GM18951 (cell line): ENCODE measurements at regions not wholly inside any gene's neighbourhood (a gene's known extent, or its start where the extent isn't known, plus 50 kb on each side); places are given as distances from the start of the nearest gene placed in this dataset.

Experiments used
- POLR2A ChIP-seq: IDR thresholded peaks from 4 replicates; pipeline ENCODE4 v1.6.1; 2011; ENCODE audit warnings: mild to moderate bottlenecking; ENCODE audit not compliant: insufficient read length, insufficient read depth; ENCODE audit errors: extremely low read depth
- in situ Hi-C: fragments of 300-500 bp; cut with MboI; formaldehyde crosslinking; loops from one replicate; pipeline ENCODE4 v1.12.0; 2022; ENCODE audit warnings: low sequenced_read_pairs, mixed read lengths, inconsistent platforms; ENCODE audit not compliant: unreplicated experiment

DNA sequence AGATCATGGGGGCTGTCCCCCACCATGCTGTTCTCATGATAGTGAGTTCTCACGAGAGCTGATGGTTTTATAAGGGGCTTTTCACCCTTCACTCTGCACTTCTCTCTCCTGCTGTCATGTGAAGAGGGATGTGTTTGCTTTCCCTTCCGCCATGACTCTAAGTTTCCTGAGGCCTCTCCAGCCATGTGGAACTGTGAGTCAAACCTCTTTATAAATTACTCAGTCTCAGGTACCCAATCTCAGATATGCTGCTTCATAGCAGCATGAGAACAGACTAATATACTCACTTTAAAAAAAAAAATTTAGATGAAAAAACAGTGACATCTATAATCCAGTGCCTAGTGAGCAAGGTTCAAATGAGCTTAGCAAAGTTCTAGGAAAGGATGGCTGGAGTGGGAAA lies 135.1 kb upstream of the RAB4A start:
- in situ Hi-C loops = no loop called here
- no peak for TF ChIP-seq POLR2A

DNA sequence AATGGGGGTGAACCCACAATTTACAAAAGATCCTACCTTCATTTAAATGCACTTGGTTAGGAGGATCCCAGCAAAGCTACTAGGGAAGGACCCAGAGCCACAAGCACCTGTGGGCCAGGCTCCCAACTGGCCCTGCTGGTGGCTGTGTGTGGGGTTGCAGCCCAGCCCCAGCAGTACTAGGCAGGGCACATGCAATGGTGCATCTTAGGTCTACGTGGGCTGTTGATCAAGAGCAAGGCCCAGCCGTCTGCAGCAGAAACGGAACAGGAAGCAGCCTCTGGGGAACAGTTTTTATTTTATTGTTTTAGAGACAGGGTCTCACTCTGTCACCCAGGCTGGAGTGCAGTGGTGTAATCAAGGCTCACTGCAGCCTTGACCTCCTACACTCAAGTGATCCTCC lies 134.1 kb upstream of the RAB4A start:
- no peak for TF ChIP-seq POLR2A

DNA sequence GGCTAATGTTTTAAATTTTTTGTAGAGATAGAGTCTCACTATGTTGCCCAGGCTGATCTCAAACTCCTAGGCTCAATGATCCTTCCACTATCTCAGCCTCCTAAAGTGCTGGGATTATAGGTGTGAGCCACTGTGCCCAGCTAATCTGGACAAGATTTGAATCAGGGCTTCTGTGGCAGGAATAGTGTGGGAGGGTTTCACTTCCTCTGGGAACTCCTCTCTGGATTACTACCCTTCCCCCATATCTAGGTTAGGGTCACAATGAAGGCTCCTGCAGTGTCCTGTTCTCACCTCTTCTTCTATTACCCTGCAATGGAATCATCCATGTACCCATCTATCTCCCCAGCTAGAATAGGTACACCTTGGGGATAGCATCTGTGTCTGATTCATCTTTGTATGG lies 133.6 kb upstream of the RAB4A start:
- no peak for TF ChIP-seq POLR2A
- in situ Hi-C loops = no loop called here

More for the DNA sequence above, 134.1 kb upstream of the RAB4A start:
- in situ Hi-C loops = no loop called here

DNA sequence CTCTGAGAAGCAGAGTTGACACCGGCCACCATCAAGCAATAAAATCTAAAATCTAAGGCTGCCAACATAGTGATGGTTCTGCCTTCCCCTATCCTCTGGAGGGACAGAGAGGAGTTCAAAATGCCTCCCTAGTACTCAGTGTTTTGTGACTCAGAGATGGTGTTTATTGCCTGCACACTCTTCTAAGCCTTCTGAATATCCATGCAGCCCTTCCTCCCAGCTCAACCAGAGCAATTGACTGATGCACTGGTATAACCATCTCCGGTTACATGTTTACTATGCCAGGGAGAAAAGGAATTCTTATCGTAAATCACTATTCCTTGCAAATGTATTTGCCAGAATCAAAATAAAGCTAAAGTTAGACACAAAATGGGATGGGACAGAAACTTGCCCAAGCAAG lies 132.9 kb upstream of the RAB4A start:
- in situ Hi-C loops = no loop called here
- no peak for TF ChIP-seq POLR2A

DNA sequence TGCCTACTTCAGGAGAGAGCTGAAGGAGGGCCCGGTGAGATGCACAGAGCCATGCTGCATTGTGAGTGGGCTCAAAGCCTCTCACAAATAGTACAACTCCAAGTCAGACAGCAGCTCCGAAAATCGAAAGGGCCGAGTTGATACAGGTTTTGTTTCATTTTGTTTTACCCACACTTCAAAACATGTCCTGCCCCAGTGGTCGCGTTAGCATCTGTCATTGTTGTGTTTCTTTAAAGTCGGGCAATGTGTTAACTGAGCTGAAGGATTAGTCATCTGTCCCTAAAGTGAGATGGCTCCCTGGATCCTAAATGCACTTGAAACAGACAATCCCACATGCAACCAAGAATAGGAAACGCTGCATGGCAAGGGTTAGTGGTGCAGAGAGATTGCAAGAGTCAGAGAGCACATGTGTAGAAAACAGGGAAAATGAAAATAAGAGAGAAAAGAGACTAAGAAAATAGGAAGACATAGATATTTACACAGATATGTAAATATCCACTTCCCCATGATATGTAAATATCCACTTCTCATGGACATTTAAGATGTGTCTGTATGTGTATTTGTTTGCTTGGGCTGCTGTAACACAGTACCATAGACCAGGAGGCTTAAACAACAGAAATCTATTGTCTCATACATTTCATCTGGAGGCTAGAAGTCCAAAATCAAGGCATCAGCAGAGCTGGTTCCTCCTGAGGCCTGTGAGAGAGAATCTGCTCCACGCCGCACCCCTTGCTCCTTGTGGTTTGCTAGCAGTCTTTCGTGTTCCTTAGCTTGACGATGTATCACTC lies 131.4 kb upstream of the RAB4A start:
- no peak for TF ChIP-seq POLR2A
- in situ Hi-C loops = no loop called here

DNA sequence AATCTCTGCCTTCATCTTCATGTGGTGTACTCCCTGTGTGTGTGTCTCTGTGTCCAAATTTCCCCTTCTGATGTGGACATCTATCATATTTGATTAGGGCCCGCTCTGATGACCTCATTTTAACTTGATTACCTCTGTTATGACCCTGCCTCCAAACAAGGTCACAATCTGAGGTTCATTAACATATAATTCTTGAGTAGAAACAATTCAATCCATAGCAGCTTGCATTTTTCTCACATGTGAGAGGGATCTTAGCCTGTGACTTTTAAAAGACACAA lies 130.9 kb upstream of the RAB4A start:
- no peak for TF ChIP-seq POLR2A
- in situ Hi-C loops = no loop called here

DNA sequence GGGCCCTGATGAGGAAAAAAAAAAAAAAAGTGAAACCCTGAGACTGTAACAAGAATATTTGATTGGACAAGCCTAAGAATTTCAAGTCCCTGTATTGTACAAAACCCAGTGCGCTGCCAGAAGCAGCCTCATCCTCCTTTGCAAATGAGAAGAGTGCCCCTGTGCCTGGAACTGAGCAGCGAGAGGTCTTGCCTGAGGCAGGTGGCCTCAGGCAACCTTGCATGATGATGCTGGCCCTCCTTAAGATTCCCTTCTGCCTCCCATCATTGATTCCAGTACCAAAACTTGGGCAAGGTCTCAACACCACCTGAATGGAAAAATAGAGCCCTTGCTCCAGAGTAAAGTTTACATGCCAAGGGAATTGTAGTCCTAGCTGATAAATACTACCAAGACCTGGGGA lies 129.6 kb upstream of the RAB4A start:
- in situ Hi-C loops = no loop called here
- no peak for TF ChIP-seq POLR2A

DNA sequence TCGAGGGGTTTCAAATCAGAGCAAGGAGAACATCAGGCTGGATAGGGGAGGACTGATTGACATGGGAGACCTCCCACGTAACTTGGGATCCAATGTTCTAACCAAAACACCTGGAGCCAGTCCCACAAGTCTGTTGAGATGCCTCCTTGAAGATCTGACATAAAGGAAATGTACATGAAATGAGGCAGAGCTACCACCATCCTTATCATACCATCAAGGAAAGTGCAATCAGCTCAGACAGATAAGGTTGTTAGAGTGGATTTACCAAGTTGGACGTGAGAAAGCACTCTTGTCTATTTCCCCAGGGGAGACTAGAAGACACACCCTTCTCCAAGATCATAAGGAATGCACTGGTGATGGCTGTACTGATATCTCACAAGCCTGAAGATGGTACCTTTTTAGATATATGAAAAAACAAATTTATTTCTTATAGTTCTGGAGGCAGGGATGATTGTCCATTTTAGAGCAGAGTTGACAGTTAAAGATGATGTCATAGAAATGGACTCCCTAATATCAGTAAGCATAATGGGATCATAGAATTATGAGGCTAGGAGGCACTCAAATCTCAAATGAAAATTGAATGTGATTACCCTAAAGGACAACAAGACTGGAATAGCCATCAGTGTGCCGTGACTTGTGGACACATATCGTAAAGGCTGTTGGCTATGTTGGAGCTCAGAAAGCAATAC lies 129.1 kb upstream of the RAB4A start:
- in situ Hi-C loops = no loop called here
- no peak for TF ChIP-seq POLR2A

DNA sequence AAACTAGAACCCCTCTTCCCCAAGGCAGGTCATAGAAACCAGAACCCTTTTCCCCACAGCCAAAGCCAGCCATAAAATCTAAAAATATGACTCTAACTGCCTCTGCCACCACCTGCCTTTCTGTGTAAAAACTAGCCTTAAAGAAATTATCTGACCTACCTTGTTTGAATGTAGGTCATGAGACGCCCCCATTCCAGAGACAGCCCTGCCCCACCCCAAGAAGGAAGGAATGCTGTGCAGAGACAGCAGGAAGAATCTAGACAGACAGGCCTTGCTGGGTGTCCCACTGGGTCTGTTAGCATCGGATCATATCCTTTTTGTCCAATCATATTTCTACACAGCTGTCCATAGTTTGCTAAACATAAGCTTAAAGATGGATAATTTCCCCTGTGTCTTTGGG lies 128.4 kb upstream of the RAB4A start:
- in situ Hi-C loops = no loop called here
- TF ChIP-seq POLR2A = no peak

DNA sequence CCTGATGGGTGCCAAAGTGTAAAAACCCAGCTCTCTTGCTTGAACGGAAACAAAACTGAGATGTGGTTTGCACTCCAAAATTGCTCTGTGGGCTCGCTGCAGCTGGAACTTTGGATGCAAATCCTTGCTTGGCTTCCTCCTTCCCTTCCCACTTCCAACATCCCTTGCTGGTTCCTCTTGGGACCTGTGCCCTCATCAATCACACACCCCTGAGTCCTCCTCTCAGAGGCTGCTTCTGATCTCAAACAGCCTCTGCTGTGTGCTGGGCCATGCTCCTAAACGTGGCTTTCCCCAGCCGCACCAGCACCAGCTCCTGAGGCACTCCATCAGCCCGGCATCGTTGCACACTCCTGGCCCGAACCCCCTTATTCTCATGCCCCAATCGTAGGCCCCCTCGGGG lies 124.3 kb upstream of the RAB4A start:
- no peak for TF ChIP-seq POLR2A
- in situ Hi-C loops = no loop called here

DNA sequence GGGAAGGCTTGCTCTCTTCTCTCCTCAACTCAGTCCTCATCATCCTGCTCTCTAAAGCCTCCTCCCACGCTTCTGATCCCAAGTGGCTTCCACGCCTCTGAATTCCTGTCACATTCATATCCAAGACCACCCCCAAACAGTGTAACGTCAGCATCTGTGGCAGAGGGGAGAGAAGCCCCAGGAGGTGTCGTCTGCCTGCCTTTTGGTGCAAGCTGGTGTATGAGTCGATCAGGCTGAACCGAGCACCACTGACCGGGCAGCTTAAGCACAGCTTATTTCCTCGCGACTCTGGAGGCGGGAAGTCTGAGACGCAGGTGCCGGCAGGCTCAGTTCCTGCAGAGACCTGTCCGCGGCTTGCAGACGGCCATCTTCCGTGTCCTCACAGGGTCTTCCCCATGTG lies 123.8 kb upstream of the RAB4A start:
- TF ChIP-seq POLR2A = no peak
- in situ Hi-C loops = no loop called here

DNA sequence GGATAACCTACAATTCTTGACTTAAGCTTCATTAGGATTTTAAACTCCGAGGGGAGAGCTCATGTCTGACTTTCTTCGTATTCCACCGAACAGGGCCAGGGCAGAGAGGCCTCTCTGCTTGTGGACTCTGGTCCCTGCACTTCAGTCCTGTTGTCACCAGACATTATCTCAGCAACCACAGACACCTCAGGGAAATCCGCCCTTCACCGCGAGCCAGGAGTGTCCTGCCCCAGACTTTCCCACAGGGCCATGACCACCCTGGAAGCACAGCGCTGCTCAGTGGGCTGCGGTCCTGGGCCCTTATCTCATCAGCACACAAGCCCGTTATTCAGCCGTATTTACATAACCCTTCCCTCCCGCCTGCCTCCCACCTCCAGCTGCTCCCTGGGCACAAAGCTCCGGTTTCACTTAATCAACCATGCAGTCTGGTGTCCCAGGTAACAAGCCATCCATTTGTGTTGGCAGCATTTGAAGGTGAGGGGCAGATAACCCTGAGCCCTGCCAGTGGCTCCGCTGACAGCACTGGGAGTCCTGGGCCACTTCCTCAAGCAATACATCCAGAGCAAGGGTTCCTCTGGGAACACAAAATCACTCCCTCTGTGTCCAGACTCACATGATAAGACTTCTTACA lies 122.8 kb upstream of the RAB4A start:
- no peak for TF ChIP-seq POLR2A
- in situ Hi-C loops = no loop called here

DNA sequence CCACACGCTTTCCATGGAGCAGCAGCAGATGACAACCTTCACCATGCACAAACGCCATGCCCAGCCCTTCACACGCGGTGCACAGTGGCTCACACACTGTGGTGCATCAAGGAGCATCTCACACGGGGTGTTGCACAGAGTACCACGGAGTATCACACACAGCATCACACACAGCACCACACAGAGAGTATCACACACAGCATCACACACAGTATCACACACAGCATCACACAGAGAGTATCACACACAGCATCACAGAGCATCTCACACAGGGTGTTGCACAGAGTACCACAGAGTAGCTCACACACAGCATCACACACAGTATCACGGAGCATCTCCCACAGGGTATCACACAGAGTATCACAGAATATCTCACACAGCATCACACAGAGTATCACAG lies 122.2 kb upstream of the RAB4A start:
- in situ Hi-C loops = no loop called here

DNA sequence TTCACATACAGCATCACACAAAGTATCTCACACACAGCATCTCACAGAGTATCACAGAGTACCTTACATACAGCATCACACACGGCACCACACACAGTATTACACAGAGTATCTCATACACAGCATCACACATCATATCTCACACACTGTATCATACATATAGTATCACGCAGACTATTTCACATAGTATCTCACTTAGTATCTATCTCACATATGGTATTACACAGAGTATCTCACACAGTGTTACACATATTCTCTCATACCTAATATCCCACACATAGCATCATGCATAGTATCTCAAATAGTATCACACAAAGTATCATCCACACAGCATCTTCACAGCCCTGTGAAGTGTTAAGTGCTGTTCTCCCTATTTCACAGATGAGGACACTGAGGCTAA lies 121.5 kb upstream of the RAB4A start:
- in situ Hi-C loops = no loop called here
- no peak for TF ChIP-seq POLR2A

More for the DNA sequence above, 122.2 kb upstream of the RAB4A start:
- no peak for TF ChIP-seq POLR2A
